Peyer's patch (tissue), 4 donors: ENCODE measurements at regions not wholly inside any gene's neighbourhood (a gene's known extent, or its start where the extent isn't known, plus 50 kb on each side); places are given as distances from the start of the nearest gene placed in this dataset.

Source experiments
- CTCF ChIP-seq, 6 experiments: fragments of 450-650 bp in 4 of 6; fragments of 200-600 bp in 2 of 6; sonication (generic) in 1 of 6; IDR thresholded peaks; one replicate each; pipeline ENCODE4 v1.5.1; 2017 to 2019; ENCODE audit warnings: antibody characterized with exemption in 6 of 6, mild to moderate bottlenecking in 3 of 6, moderate library complexity in 1 of 6
- POLR2A ChIP-seq, 2 donors: fragments of 450-650 bp; IDR thresholded peaks; one replicate each; pipeline ENCODE4 v1.5.1; 2017; ENCODE audit warnings: antibody characterized with exemption in 2 of 2, mild to moderate bottlenecking in 2 of 2, moderate library complexity in 2 of 2

- no peak for TF ChIP-seq CTCF (IDR thresholded peaks at IDR 0.05)
- no peak for TF ChIP-seq POLR2A (IDR thresholded peaks at IDR 0.05)
These were observed 85.1 kb upstream of the BMPER start for GRCh38 chr7:33820206-33820605.
